SK-N-SH (cell line): ENCODE measurements at regions not wholly inside any gene's neighbourhood (a gene's known extent, or its start where the extent isn't known, plus 50 kb on each side); places are given as distances from the start of the nearest gene placed in this dataset.

Experiments
- CTCF ChIA-PET: fragments of 300-600, 350-600 bp; formaldehyde crosslinking; extraction: SDS; loops from one replicate; lab custom pipeline; 2021; lab: Yijun Ruan, JAX
- POLR2A ChIA-PET: fragments of 350-600 bp; sonication (Branson Sonifier 250); formaldehyde crosslinking; extraction: SDS; loops from one replicate; lab custom pipeline; 2020; ENCODE audit warnings: antibody characterized with exemption, inconsistent platforms; lab: Yijun Ruan, JAX
- DNase-seq: peaks from one replicate; pipeline ENCODE4 v3.0.0; 2012
- H2AFZ ChIP-seq: fragments of 200-600 bp; sonication (generic); 2 replicates; pipeline ENCODE4 v1.8.1; 2016; ENCODE audit warnings: antibody characterized with exemption, mild to moderate bottlenecking, low read depth
- H3F3A ChIP-seq: fragments of 200-600 bp; sonication (generic); replicated peaks from 2 replicates; pipeline ENCODE3; 2016; ENCODE audit warnings: antibody characterized with exemption, mild to moderate bottlenecking; ENCODE audit not compliant: insufficient read depth
- H3K27ac ChIP-seq, 2 experiments: fragments of 200-500 bp in 1 of 2; fragments of 200-600 bp in 1 of 2; sonication (Bioruptor generic) in 1 of 2; sonication (generic), shearing (Covaris generic) in 1 of 2; 2 replicates each; pipeline versions ENCODE4 v1.5.1 to v1.6.1; 2014 to 2016; ENCODE audit warnings: low read depth in 2 of 2, inconsistent platforms in 1 of 2, low read length in 1 of 2, mild to moderate bottlenecking in 1 of 2, mixed read lengths in 1 of 2
- H3K27me3 ChIP-seq: fragments of 200-600 bp; sonication (generic), shearing (Covaris generic); 2 replicates; pipeline ENCODE4 v1.6.1; 2016; ENCODE audit warnings: mixed run types; ENCODE audit not compliant: insufficient read depth
- H3K36me3 ChIP-seq, 2 experiments: fragments of 200-500 bp in 1 of 2; fragments of 200-600 bp in 1 of 2; sonication (Bioruptor generic) in 1 of 2; sonication (generic) in 1 of 2; replicated peaks in 1 of 2; 2 replicates each; pipeline versions ENCODE3 to v1.5.1; 2014 to 2016; ENCODE audit warnings: low read length in 1 of 2, mild to moderate bottlenecking in 1 of 2; ENCODE audit not compliant: insufficient read depth in 2 of 2, control insufficient read depth in 1 of 2
- H3K4me1 ChIP-seq, 2 experiments: fragments of 200-500 bp in 1 of 2; fragments of 200-600 bp in 1 of 2; sonication (Bioruptor generic) in 1 of 2; sonication (generic), shearing (Covaris generic) in 1 of 2; 2 replicates each; pipeline versions ENCODE4 v1.5.1 to v1.6.1; 2014 to 2016; ENCODE audit warnings: low read depth in 1 of 2, low read length in 1 of 2, mixed run types in 1 of 2; ENCODE audit not compliant: insufficient read depth in 2 of 2, control insufficient read depth in 1 of 2
- H3K4me2 ChIP-seq: fragments of 200-600 bp; sonication (generic), shearing (Covaris generic); 2 replicates; pipeline ENCODE4 v1.6.1; 2017; ENCODE audit warnings: mixed run types
- H3K4me3 ChIP-seq, 2 experiments: fragments of 200-500 bp in 1 of 2; fragments of 200-600 bp in 1 of 2; sonication (Bioruptor generic) in 1 of 2; sonication (generic), shearing (Covaris generic) in 1 of 2; 2 replicates each; pipeline versions ENCODE4 v1.5.1 to v1.8.1; 2014 to 2016; ENCODE audit warnings: low read depth in 2 of 2, inconsistent platforms in 1 of 2, low read length in 1 of 2, mild to moderate bottlenecking in 1 of 2, mixed read lengths in 1 of 2, moderate library complexity in 1 of 2
- H3K79me2 ChIP-seq: fragments of 200-600 bp; sonication (generic); 2 replicates; pipeline ENCODE4 v1.8.1; 2017; ENCODE audit warnings: mild to moderate bottlenecking; ENCODE audit not compliant: insufficient read depth
- H3K9ac ChIP-seq: fragments of 200-600 bp; sonication (generic); 2 replicates; pipeline ENCODE4 v1.6.1; 2017; ENCODE audit warnings: mixed run types
- H3K9me2 ChIP-seq: fragments of 200-600 bp; sonication (generic); 2 replicates; pipeline ENCODE4 v1.6.1; 2017; ENCODE audit warnings: mixed run types
- H3K9me3 ChIP-seq: fragments of 200-600 bp; sonication (generic); 2 replicates; pipeline ENCODE4 v1.6.1; 2017; ENCODE audit warnings: mixed run types, mild to moderate bottlenecking, moderate library complexity
- H4K20me1 ChIP-seq: fragments of 200-600 bp; sonication (generic); 2 replicates; pipeline ENCODE4 v1.6.1; 2017; ENCODE audit warnings: mild to moderate bottlenecking, mixed run types; ENCODE audit not compliant: insufficient read depth
- CHD2 ChIP-seq: fragments of 150-350 bp; IDR thresholded peaks from 2 replicates; pipeline ENCODE4 v1.6.1; 2018; ENCODE audit warnings: low read length; ENCODE audit not compliant: partially characterized antibody
- CTCF ChIP-seq: fragments of 200-600 bp; sonication (generic); IDR thresholded peaks from 2 replicates; pipeline ENCODE4 v1.6.1; 2017; ENCODE audit warnings: antibody characterized with exemption, mild to moderate bottlenecking, moderate library complexity
- EP300 ChIP-seq, 2 experiments: IDR thresholded peaks; 2 replicates each; pipeline versions ENCODE4 v1.4.0 to v1.6.1; 2012; ENCODE audit warnings: borderline replicate concordance in 1 of 2, low read depth in 1 of 2, low read length in 1 of 2
- FOXJ3 ChIP-seq: sonication (generic); formaldehyde crosslinking; IDR thresholded peaks from 2 replicates; pipeline ENCODE4 v1.5.1; 2020; ENCODE audit warnings: mild to moderate bottlenecking, missing genetic modification reagents
- FOXM1 ChIP-seq: IDR thresholded peaks from 2 replicates; pipeline ENCODE4 v1.4.0; 2012; ENCODE audit warnings: low read depth, mild to moderate bottlenecking
- JUND ChIP-seq: IDR thresholded peaks from 2 replicates; pipeline ENCODE4 v1.4.0; 2012
- RAD21 ChIP-seq: IDR thresholded peaks from 2 replicates; pipeline ENCODE4 v1.6.1; 2012; ENCODE audit warnings: mild to moderate bottlenecking, low read length
- RXRA ChIP-seq: IDR thresholded peaks from 2 replicates; pipeline ENCODE4 v1.4.0; 2012; ENCODE audit warnings: low read depth, mild to moderate bottlenecking, borderline replicate concordance
- SMC3 ChIP-seq: IDR thresholded peaks from 2 replicates; pipeline ENCODE4 v1.6.1; 2012; ENCODE audit warnings: low read depth, low read length, improper control_type of control experiment
- USF1 ChIP-seq: IDR thresholded peaks from 2 replicates; pipeline ENCODE4 v1.4.0; 2012; ENCODE audit warnings: low read depth, borderline replicate concordance
- YY1 ChIP-seq: IDR thresholded peaks from 2 replicates; pipeline ENCODE4 v1.4.0; 2012; ENCODE audit warnings: low read depth, mild to moderate bottlenecking
- WGBS: methylation state at CpG from one replicate; pipeline ENCODE4 v1.1.6; 2017; ENCODE audit warnings: low lambda C conversion rate; 5-methylcytosine and 5-hydroxymethylcytosine counted together
- TF ChIP-seq, protein P1 (sequence below): IDR thresholded peaks from 2 replicates; pipeline ENCODE4 v1.4.0; 2012; ENCODE audit warnings: low read depth, borderline replicate concordance

GRCh38 chr5:173789031-173789920 lies 98.9 kb upstream of the CPEB4 start:
- Histone ChIP-seq H3K79me2 (no peaks in the 10 kb centered on the region), H3K4me2 (no peak overlapping the region), H3K36me3 (no peaks in the 10 kb centered on the region), H3K9ac (no peak overlapping the region), H3K27ac (no peak overlapping the region), H4K20me1 (no peaks in the 10 kb centered on the region), H2AFZ (no peak overlapping the region), H3K9me3 (no peaks in the 10 kb centered on the region), H3K27me3 (no peaks in the 10 kb centered on the region), H3K4me1 (peaks cover 0 to 2% of the 10 kb centered on the region in 2 experiments; a peak in 1 of 4 replicates), H3K9me2 (no peaks in the 10 kb centered on the region), H3F3A (no peaks in the 10 kb centered on the region), H3K4me3 (no peak overlapping the region)
- POLR2A ChIA-PET, result no interaction called here
- DNase-seq, result no peak
- CTCF ChIA-PET, result interaction anchor here (0.6 to 1.5 kb wide), 3 partner anchors 21 to 442 kb away, joined by 3 read pairs; no protein-coding TSS in a partner anchor
- TF ChIP-seq JUND (no peak), RAD21 (no peak), EP300 (IDR thresholded peaks at IDR 0.05; ENCODE audit: borderline replicate concordance in 1 of 2, low read depth in 1 of 2, low read length in 1 of 2) (no peak), CHD2 (no peak), YY1 (no peak), CTCF (no peak), RXRA (no peak), FOXJ3 (CRISPR knock-in tag) (no peak), USF1 (no peak), FOXM1 (no peak), SMC3 (no peak)
- TF ChIP-seq, protein P1, sequence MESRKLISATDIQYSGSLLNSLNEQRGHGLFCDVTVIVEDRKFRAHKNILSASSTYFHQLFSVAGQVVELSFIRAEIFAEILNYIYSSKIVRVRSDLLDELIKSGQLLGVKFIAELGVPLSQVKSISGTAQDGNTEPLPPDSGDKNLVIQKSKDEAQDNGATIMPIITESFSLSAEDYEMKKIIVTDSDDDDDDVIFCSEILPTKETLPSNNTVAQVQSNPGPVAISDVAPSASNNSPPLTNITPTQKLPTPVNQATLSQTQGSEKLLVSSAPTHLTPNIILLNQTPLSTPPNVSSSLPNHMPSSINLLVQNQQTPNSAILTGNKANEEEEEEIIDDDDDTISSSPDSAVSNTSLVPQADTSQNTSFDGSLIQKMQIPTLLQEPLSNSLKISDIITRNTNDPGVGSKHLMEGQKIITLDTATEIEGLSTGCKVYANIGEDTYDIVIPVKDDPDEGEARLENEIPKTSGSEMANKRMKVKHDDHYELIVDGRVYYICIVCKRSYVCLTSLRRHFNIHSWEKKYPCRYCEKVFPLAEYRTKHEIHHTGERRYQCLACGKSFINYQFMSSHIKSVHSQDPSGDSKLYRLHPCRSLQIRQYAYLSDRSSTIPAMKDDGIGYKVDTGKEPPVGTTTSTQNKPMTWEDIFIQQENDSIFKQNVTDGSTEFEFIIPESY, result no peak
- 55% methylated on average over 7 of the region's 11 CpGs for WGBS
